ENCODE measurements at regions not wholly inside any gene's neighbourhood (a gene's known extent, or its start where the extent isn't known, plus 50 kb on each side); places are given as distances from the start of the nearest gene placed in this dataset.
"Not testable (repeated sequence)": the region's sequence is repeated elsewhere in the genome, so short reads cannot be mapped to it uniquely, and the experiment has no call there.

- DNase-seq, result no peak
These were observed 179.9 kb downstream of the ATPSCKMT start for GRCh38 chr5:10069637-10070313.

GRCh38 chr5:10065428-10066000, 184.2 kb downstream of the ATPSCKMT start:
- no peak for DNase-seq

- DNase-seq, result no peak
These were observed 185.0 kb downstream of the ATPSCKMT start for GRCh38 chr5:10064546-10065195.

DNA sequence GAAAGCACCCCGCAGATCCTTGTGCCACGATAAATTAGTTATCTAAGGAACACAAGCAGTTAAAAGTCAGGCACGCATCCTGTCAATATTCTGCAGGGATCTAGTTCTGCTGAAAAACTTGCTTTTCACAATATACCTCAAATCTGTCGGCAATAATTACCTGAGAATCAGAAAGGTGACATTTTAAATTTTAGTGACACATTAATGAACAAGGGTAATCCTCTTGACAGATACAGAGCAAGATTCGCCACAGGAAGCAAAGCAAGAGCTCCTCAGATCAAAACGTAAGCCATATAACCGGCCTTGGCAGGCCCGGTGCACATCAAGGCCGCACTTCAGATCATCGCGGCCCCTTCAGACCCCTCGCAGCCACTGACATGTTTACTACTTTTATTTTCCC, 185.7 kb downstream of the ATPSCKMT start:
- DNase-seq, result no peak

DNA sequence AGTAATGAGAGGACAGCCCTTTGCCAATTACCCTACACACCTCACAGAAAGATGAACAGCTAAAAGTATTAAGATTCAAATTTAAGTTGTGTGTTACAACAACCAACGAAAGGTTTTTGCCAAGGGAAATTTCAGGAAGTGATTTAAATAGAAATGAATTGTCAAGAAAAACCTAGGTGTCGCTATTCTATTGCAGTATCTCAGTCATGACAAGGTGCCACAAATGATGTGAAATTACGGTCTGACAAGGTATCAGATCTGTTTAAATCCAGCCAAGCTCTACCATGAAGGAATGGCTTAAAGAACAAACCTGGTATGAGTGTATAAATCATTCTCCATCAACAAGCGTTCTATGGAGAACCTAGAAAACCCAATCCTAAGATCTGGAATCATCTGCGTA, 189.7 kb downstream of the ATPSCKMT start:
- DNase-seq, result no peak

DNA sequence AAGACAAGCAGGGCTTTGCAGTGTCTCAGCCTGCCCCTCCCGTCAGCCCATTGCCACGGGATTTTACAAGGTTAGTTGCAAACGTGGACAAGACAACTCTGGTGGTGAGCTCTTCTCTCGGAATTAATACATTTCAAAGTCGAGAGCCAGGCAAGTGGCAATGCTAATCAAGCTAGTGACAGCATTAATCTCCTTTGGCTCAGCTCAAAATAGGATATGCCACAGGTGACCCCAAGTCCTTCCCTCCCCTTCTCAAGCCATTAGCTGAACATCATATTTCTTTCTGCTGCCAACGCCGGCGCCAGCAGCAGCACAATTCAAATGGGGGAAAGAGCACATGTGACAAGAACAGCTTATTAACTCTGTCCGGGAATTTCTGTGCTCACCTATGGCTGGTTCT, 190.1 kb downstream of the ATPSCKMT start:
- no peak for DNase-seq

DNA sequence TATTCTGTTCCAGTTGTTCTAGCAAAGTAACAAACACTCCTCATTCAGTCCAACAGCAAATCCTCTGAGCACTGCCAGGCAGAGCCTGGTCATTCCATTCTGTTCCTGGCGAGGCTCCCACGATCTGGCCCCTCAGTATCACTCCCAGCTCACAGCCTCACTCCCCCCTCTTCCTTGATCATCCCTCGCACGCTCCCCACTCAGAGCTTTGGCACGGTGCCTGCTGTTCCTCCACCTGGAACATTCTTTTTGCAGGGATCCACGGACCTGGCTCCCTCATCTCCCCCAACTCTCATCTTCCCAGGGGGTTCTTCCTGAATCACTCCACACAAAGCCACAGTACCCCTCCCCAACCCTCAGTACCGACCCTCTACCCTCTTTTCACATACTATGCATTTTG, 192.3 kb downstream of the ATPSCKMT start:
- DNase-seq, result no peak

GRCh38 chr5:10056228-10056760, 193.4 kb downstream of the ATPSCKMT start:
- no peak for DNase-seq

- DNase-seq, result no peak
These were observed 199.7 kb downstream of the ATPSCKMT start for GRCh38 chr5:10049858-10050455.

GRCh38 chr5:10046676-10047075, 203.0 kb downstream of the ATPSCKMT start:
- no peak for DNase-seq

- DNase-seq, result no peak
These were observed 204.3 kb downstream of the ATPSCKMT start for GRCh38 chr5:10045376-10045775.

DNA sequence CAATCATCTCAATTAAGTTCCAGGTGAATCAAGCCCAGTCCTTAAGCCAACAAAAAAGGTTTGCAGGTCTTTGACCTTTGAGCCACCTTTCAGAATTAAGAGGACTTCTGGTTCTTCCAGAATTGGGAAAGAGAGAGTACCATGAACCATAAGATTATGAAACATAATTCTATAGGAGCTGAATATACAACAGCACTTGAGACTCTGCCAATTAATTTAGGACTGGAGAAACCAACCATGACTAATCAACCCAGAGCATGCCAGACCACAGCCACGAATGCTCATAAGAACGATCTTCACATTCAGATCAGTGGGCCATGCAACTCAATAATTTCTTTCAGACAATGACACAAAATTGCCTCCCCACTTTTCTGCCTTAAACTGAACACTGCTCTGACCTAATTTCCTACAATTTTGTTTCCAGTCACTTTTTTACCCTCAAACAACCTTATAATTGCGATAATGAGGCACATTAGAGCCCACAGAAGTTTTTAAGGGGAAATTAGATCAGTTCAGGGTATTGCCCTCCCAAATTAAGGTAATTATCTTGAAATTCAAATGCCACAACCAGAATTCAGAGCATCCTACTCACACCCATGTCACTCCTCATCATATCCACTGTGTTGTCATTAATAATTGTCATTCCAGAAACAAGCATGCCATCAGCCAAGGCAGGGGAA, 213.4 kb downstream of the ATPSCKMT start:
- no peak for DNase-seq

DNA sequence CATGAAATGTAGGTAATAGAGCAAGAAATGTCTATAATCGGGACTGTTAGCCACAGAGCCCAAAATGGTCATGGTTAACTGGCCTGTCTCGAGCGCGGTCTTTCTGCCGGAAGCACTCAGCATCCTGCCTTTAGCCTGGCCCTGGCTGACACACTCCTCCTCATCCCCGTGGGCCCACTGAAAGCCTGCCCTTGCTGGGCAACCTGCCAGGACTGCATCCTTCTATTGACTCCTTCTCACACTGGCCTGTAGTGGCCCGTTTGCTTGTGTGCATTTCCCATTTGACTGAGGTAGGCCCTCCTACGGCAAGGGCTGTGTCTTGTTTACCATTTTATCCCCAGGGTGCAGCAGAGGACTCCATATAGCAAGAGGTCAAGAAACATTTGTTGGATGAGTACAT, 215.7 kb downstream of the ATPSCKMT start:
- no peak for DNase-seq

DNA sequence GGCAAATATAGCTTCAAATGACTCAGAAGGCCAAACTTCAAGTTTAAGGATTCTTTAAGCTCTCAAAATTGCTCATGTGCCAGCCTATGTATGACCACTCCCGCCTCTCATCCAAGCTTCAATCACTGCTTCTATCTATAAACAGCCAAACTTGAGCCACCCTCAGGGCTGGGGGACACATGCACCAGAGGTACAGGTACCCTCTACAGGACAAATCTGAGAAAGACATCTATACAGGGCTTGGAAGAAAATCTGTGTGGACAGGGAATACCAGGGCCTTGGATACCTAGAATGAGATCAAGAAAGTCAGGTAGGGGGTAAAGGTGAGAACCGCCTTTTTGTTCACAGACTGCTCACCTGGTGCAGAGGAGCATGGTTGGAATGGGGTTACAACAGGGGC, 217.9 kb downstream of the ATPSCKMT start:
- no peak for DNase-seq

DNA sequence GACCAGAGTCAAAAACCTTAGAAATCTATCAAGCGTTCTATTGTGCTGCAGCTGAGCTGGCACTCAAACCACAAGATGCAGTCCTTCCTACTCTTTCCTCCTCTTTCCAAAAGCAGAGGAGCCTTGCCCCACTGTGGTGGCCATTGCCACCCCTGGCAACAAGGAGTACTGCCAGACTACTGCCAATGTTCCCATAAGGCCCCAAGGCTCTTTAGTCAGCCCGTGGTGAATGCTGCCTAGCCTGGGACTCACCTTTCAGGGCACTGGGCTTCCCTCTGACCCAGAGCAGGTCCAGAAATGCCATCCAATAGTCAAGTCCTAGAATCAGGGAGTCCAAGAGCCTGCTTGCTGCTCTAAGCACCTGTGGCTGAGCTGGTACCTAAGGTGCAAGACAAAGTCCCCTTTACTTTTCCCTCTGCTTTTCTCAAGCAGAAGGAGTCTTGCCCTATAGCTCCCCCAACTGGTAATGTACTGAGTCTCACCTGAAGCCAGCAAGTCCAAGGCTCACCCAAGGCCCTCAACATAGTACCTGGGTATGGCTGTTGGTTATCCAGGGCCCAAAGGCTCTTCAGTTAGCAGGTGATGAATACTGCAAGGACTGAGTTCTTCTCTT, 219.4 kb downstream of the ATPSCKMT start:
- no peak for DNase-seq

DNA sequence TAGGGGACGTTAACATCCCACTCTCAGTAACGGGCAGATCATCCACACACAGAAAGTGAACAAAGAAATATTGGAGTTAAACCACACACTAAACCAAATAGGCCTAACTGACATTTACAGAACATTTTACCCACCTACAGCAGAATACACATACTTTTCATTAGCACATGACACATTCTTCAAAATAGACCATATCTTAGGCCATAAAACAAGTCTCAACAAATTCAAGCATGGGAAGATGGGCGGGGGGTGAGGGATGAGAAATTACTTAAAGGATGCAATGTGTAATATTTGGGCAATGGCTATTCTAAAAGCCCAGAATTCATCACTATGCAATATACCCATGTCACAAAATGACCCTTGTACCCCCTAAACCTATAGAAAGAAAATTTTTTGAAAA, 226.2 kb downstream of the ATPSCKMT start:
- DNase-seq, result no peak

DNA sequence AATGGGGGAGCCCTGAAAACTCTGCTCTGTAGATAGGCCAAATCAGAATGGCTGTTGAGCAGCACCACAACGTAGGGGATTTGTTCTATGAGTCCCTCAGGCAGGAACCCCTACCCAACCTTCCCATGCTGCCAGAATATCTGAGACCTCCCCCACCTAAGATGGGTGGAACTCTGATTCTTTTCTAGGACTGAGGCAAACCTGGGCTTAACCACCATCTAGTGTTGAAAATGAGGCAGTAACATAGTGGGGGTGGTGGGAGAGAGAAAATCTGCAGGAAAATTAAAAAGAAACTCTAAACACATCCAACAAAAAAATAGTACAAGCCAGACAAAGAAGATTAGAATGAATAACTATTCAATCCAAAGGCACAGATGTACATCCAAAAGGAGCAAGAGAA, 228.4 kb downstream of the ATPSCKMT start:
- no peak for DNase-seq

DNA sequence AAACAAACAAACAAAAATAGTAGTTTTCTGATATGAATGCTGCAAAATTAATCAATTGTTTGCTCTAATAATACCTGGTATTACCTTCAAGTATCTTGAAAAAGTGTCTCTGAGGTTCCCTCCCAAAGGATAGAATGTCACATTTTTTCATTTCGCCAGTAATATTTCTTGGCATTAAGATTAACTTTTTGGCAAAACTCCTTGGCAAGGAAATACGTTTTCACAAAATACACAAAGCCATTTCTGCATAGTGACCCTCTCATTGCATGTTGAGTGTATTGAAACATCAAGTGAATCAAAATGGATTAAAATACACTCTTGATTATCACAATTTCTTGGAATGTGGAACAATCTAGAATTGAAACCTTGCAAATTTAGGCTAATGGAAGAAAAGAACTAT, 230.5 kb downstream of the ATPSCKMT start:
- no peak for DNase-seq

- no peak for DNase-seq
These were observed 231.3 kb downstream of the ATPSCKMT start for GRCh38 chr5:10018201-10019069.

GRCh38 chr5:10017786-10018185, 231.9 kb downstream of the ATPSCKMT start:
- DNase-seq, result no peak

DNA sequence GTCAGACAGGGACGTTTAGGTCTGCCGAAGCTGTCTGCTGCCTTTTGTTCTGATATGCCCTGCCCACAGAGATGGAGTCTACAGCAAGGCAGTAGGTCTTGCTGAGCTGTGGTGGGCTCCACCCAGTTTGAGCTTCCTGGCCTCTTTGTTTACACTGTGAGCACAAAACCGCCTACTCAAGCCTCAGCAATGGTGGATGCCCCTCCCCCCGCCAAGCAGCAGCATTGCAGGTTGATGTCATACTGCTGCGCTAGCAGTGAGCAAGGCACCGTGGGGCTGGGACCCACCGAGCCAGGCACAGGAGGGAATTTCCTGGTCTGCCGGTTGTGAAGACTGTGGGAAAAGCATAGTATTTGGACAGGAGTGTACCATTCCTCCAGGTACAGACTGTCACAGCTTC, 233.1 kb downstream of the ATPSCKMT start:
- DNase-seq, result not testable (repeated sequence)

- DNase-seq, result not testable (repeated sequence)
These were observed 234.0 kb downstream of the ATPSCKMT start for GRCh38 chr5:10015681-10016080.
